CD14-positive monocyte (primary cell): ENCODE measurements at regions not wholly inside any gene's neighbourhood (a gene's known extent, or its start where the extent isn't known, plus 50 kb on each side); places are given as distances from the start of the nearest gene placed in this dataset.
A peak's percentile ranks its signal among the peaks of the same experiment; 100 is the strongest.

Source experiments
- DNase-seq, 3 donors: peaks; one replicate each; pipeline ENCODE4 v3.0.0-alpha.2; 2011 to 2022
- H2AFZ ChIP-seq: 2 replicates; pipeline ENCODE4 v1.6.0; 2012; ENCODE audit warnings: mild to moderate bottlenecking, low read depth, low read length, inconsistent platforms; ENCODE audit not compliant: insufficient read depth, poor library complexity, severe bottlenecking
- H3K27ac ChIP-seq, 2 donors: 1 replicate in 1 of 2; 2 replicates in 1 of 2; pipeline ENCODE4 v1.5.1; 2012 to 2013; ENCODE audit warnings: low read length in 2 of 2, control low read depth in 1 of 2, inconsistent platforms in 1 of 2, low read depth in 1 of 2, mild to moderate bottlenecking in 1 of 2
- H3K27me3 ChIP-seq, 2 donors: one replicate each; pipeline versions ENCODE4 v1.6.0 to v1.6.1; 2011 to 2013; ENCODE audit warnings: low read length in 2 of 2; ENCODE audit not compliant: control insufficient read depth in 2 of 2, insufficient read depth in 2 of 2
- H3K36me3 ChIP-seq, 2 donors: replicated peaks in 1 of 2; 1 replicate in 1 of 2; 2 replicates in 1 of 2; pipeline versions ENCODE4 v1.5.1 to v1.6.1; 2012 to 2013; ENCODE audit warnings: low read length in 2 of 2, control low read depth in 1 of 2, inconsistent platforms in 1 of 2, mild to moderate bottlenecking in 1 of 2; ENCODE audit not compliant: insufficient read depth in 2 of 2, control insufficient read depth in 1 of 2
- H3K4me1 ChIP-seq, 2 donors: 1 replicate in 1 of 2; 2 replicates in 1 of 2; pipeline versions ENCODE4 v1.5.1 to v1.6.1; 2012 to 2013; ENCODE audit warnings: low read length in 2 of 2, control low read depth in 1 of 2, inconsistent platforms in 1 of 2, mild to moderate bottlenecking in 1 of 2, moderate library complexity in 1 of 2; ENCODE audit not compliant: insufficient read depth in 2 of 2, control insufficient read depth in 1 of 2
- H3K4me2 ChIP-seq: replicated peaks from 2 replicates; pipeline ENCODE3; 2012; ENCODE audit warnings: low read length, moderate library complexity, mild to moderate bottlenecking; ENCODE audit not compliant: poor library complexity, severe bottlenecking; ENCODE audit errors: extremely low read depth
- H3K4me3 ChIP-seq, 3 experiments: fragments of 200-600 bp in 1 of 3; sonication (generic) in 1 of 3; replicated peaks in 1 of 3; 1 replicate in 2 of 3; 2 replicates in 1 of 3; pipeline ENCODE4 v1.5.1; 2011 to 2013; ENCODE audit warnings: low read length in 3 of 3, mild to moderate bottlenecking in 3 of 3, control low read depth in 2 of 3, low read depth in 2 of 3, inconsistent platforms in 1 of 3, moderate library complexity in 1 of 3
- H3K79me2 ChIP-seq: 2 replicates; pipeline ENCODE4 v1.6.0; 2012; ENCODE audit warnings: mild to moderate bottlenecking, control low read depth, inconsistent platforms, low read length, moderate library complexity; ENCODE audit not compliant: insufficient read depth
- H3K9ac ChIP-seq: 2 replicates; pipeline ENCODE4 v1.6.0; 2017; ENCODE audit warnings: low read length, mild to moderate bottlenecking; ENCODE audit not compliant: insufficient read depth, poor library complexity, severe bottlenecking
- H3K9me3 ChIP-seq, 2 donors: replicated peaks in 1 of 2; 1 replicate in 1 of 2; 2 replicates in 1 of 2; pipeline versions ENCODE4 v1.5.1 to v1.6.1; 2012 to 2013; ENCODE audit warnings: low read length in 2 of 2, control low read depth in 1 of 2; ENCODE audit not compliant: control insufficient read depth in 1 of 2, insufficient read depth in 1 of 2
- H4K20me1 ChIP-seq: 2 replicates; pipeline ENCODE4 v1.6.0; 2012; ENCODE audit warnings: mild to moderate bottlenecking, low read length, control low read depth, moderate library complexity; ENCODE audit not compliant: insufficient read depth
- H3K27ac Mint-ChIP-seq, 7 donors: one replicate each; pipeline ENCODE4 v1.8.0; 2020; ENCODE audit warnings: mild to moderate bottlenecking in 7 of 7, mixed read lengths in 7 of 7, moderate library complexity in 6 of 7, inconsistent platforms in 2 of 7
- H3K27me3 Mint-ChIP-seq, 3 donors: one replicate each; pipeline ENCODE4 v1.8.0; 2021 to 2022; ENCODE audit warnings: low read depth in 3 of 3, mild to moderate bottlenecking in 3 of 3, mixed read lengths in 3 of 3, moderate library complexity in 3 of 3, inconsistent platforms in 1 of 3
- H3K36me3 Mint-ChIP-seq, 2 donors: one replicate each; pipeline ENCODE4 v1.8.0; 2020; ENCODE audit warnings: mixed read lengths in 2 of 2, inconsistent platforms in 1 of 2, mild to moderate bottlenecking in 1 of 2
- H3K4me1 Mint-ChIP-seq: one replicate; pipeline ENCODE4 v1.8.0; 2020; ENCODE audit warnings: mild to moderate bottlenecking, mixed read lengths
- H3K4me3 Mint-ChIP-seq, 2 donors: one replicate each; pipeline ENCODE4 v1.8.0; 2020; ENCODE audit warnings: mild to moderate bottlenecking in 2 of 2, mixed read lengths in 2 of 2, moderate library complexity in 1 of 2
- H3K9me3 Mint-ChIP-seq, 7 donors: one replicate each; pipeline ENCODE4 v1.8.0; 2020 to 2022; ENCODE audit warnings: mixed read lengths in 7 of 7, mild to moderate bottlenecking in 6 of 7, moderate library complexity in 6 of 7, inconsistent platforms in 2 of 7
- CTCF ChIP-seq: fragments of 200-600 bp; IDR thresholded peaks from one replicate; pipeline ENCODE4 v1.8.0; 2022; ENCODE audit warnings: antibody characterized with exemption, mild to moderate bottlenecking
- WGBS: methylation state at CpG from one replicate; pipeline ENCODE4 v1.1.5; 2013; ENCODE audit warnings: missing lambda C conversion rate; ENCODE audit not compliant: insufficient coverage; 5-methylcytosine and 5-hydroxymethylcytosine counted together
- intact Hi-C, 2 donors: fragments of 100-400 bp; cut with micrococcal nuclease; formaldehyde crosslinking; loops; one replicate each; pipeline versions ENCODE4 v1.15.0 to v1.15.1; 2023

DNA sequence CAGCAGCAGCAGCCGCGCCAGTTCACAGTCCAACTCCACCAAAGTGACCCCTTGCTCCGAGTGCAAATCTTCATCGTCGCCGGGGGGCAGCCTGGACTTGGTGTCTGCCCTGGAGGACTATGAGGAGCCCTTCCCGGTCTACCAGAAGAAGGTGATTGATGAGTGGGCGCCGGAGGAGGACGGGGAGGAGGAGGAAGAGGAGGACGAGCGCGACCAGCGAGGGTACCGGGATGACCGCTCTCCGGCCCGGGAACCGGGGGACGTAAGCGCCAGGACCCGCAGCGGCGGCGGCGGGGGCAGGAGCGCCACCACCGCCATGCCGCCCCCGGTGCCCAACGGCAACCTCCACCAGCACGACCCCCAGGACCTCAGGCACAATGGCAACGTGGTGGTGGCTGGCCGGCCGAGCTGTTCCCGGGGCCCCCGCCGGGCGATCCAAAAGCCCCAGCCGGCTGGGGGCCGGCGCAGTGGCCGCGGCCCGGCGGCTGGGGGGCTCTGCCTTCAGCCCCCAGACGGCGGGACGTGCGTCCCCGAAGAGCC lies 224.1 kb upstream of the IL12A start:
- no peak for DNase-seq
- peak overlapping the region; percentile 93 for H3K4me2 ChIP-seq
- H3K27ac Mint-ChIP-seq, result peak overlapping the region in 5 of 7 donors; percentile 67 to 90 (median 80)
- peaks cover 23% of the 10 kb centered on the region for H3K4me1 Mint-ChIP-seq
- peaks cover 3 to 10% of the 10 kb centered on the region in 2 donors for H3K36me3 Mint-ChIP-seq
- H3K27me3 Mint-ChIP-seq, result peaks cover 37 to 57% (median 48%) of the 10 kb centered on the region in 3 donors
- H3K4me3 Mint-ChIP-seq, result peak overlapping the region; percentile 92 to 96
- peak overlapping the region; percentile 74 for H2AFZ ChIP-seq
- intact Hi-C loops, result no loop called here
- H3K27me3 ChIP-seq, result peaks cover 19 to 38% of the 10 kb centered on the region in 2 donors
- WGBS, result 1% methylated on average over 41 of the region's 51 CpGs
- peaks cover 20 to 27% of the 10 kb centered on the region in 2 donors for H3K4me1 ChIP-seq
- peaks cover 0 to 7% of the 10 kb centered on the region in 2 donors for H3K9me3 ChIP-seq
- H3K9ac ChIP-seq, result peak overlapping the region; percentile 50
- no peak overlapping the region for H3K27ac ChIP-seq
- no peaks in the 10 kb centered on the region for H3K79me2 ChIP-seq
- H3K9me3 Mint-ChIP-seq, result peaks cover 0 to 8% (median 6%) of the 10 kb centered on the region in 7 donors
- TF ChIP-seq CTCF, result no peak
- peak overlapping the region; percentile 44 to 74 (median 55) for H3K4me3 ChIP-seq
- no peaks in the 10 kb centered on the region for H3K36me3 ChIP-seq
- no peaks in the 10 kb centered on the region for H4K20me1 ChIP-seq

DNA sequence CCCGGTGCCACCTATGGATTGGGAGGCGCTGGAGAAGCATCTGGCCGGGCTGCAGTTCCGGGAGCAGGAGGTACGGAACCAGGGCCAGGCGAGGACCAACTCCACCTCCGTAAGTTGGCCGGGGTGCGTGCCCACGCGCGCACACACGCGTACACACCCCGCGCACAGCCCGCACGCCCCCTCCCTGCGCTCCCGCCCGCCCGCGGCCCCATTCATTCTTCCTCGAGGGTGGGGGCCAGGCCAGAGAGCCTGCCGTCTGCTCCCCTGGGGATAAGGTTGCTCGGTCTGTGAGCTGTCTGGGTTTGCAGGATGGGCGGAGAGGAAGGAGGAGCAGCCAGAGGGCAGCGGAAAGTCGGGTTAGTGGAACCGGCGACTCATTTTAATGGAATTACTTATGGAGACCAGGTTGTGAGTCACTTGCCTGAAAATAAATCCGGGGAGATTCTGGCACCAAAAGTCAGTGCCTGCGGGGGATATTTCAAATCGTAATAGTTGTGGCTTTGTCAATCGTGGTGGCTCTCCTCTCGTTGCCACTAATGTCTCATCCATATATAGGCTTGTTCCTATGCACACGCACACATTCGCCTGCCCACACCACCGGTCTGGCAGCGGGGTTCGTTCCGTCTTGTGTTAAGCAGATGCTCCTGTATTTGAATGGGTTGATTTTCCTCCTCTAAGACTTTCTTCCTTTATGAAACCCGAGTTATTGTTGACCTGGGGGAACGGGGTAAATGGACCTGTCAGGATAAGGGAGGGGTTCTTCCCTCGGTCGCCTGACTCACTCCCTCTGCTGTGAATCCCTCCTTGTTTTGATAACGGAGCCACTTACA lies 223.4 kb upstream of the IL12A start:
- Mint-ChIP-seq H3K36me3 (peaks cover 3 to 10% of the 10 kb centered on the region in 2 donors), H3K4me1 (peaks cover 23% of the 10 kb centered on the region), H3K4me3 (peak overlapping the region; percentile 83 to 94), H3K27ac (peak overlapping the region in 4 of 7 donors; percentile 26 to 71 (median 52)), H3K9me3 (peaks cover 0 to 8% (median 6%) of the 10 kb centered on the region in 7 donors), H3K27me3 (peaks cover 37 to 57% (median 48%) of the 10 kb centered on the region in 3 donors)
- Histone ChIP-seq H3K27me3 (peaks cover 19 to 38% of the 10 kb centered on the region in 2 donors), H4K20me1 (no peaks in the 10 kb centered on the region), H3K27ac (no peak overlapping the region), H3K9ac (peak overlapping the region; percentile 50), H3K36me3 (no peaks in the 10 kb centered on the region), H3K4me3 (peak overlapping the region in 2 of 3 experiments; percentile 44 to 74), H3K79me2 (no peaks in the 10 kb centered on the region), H3K9me3 (peaks cover 0 to 7% of the 10 kb centered on the region in 2 donors), H3K4me2 (peak overlapping the region; percentile 93), H3K4me1 (peaks cover 20 to 27% of the 10 kb centered on the region in 2 donors), H2AFZ (peak overlapping the region; percentile 74)
- under 1% methylated on average over 35 of the region's 47 CpGs for WGBS
- peak; percentile 15 to 53 (median 23) for DNase-seq
- intact Hi-C loops, result no loop called here
- TF ChIP-seq CTCF, result no peak
